ENCODE measurements at regions not wholly inside any gene's neighbourhood (a gene's known extent, or its start where the extent isn't known, plus 50 kb on each side); places are given as distances from the start of the nearest gene placed in this dataset.

GRCh38 chr2:59627599-59627998, 925.9 kb downstream of the BCL11A start:
- TF ChIP-seq CTCF (IDR thresholded peaks at IDR 0.05) (no peak), EP300 (IDR thresholded peaks at IDR 0.05; ENCODE audit: low read depth) (no peak)

Measured in transverse colon (tissue), 3 donors.